ENCODE measurements at regions not wholly inside any gene's neighbourhood (a gene's known extent, or its start where the extent isn't known, plus 50 kb on each side); places are given as distances from the start of the nearest gene placed in this dataset.
"Not testable (repeated sequence)": the region's sequence is repeated elsewhere in the genome, so short reads cannot be mapped to it uniquely, and the experiment has no call there.

GRCh38 chr13:87191485-87191884 lies 479.7 kb upstream of the SLITRK5 start:
- H3K4me3 Mint-ChIP-seq, ATAC-seq, DNase-seq, H3K27me3 Mint-ChIP-seq, H3K4me1 Mint-ChIP-seq, H3K27ac Mint-ChIP-seq: not testable (repeated sequence)
- peaks cover 0 to 14% of the 10 kb centered on the region in 2 donors for H3K9me3 Mint-ChIP-seq

DNA sequence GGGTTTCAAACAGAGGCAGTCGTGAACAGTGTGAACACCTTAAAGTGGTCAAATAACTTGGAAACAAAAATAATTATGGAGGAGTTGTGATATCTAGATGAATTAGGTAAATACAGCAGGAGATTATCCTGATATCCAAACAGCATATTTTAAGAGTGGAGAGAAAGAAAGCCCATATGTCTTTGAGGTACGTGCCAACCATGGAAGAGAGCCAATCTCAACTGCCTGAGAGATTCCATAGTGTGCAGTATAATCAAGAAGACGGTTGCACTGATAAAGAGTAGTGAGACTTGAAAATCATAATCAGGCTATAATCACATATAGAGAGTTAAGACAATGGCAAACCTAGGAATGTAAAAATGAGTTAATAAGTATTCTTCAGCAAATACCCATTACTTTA lies 472.8 kb upstream of the SLITRK5 start:
- Mint-ChIP-seq H3K27ac (no peak overlapping the region), H3K4me3 (no peak overlapping the region)

DNA sequence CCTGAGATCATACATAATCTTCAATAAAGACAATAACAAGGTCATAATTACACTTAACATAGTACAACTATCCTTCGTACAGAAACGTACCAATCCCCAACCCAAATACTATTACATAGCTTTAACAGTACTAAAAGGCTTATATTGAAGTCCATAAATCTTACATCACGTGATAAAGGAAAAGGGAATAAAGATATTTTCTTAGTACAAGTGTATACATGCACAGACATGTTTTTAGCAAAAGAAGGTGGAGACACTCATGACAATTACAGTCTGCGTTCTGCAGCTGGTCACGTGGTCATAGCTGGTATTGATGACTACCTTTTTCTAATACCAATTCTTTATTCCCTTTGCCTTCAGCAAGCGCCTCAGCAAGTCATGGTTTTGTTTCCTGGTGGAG lies 464.5 kb upstream of the SLITRK5 start:
- Mint-ChIP-seq H3K9me3 (no peaks in the 10 kb centered on the region), H3K4me3 (no peak overlapping the region), H3K27ac (no peak overlapping the region), H3K27me3 (no peaks in the 10 kb centered on the region), H3K4me1 (no peaks in the 10 kb centered on the region)
- ATAC-seq (no peak), DNase-seq (no peak)

More for the DNA sequence above, 472.8 kb upstream of the SLITRK5 start:
- H3K4me1 Mint-ChIP-seq: no peaks in the 10 kb centered on the region
- H3K9me3 Mint-ChIP-seq: no peaks in the 10 kb centered on the region
- DNase-seq (no peak), ATAC-seq (no peak)
- H3K27me3 Mint-ChIP-seq: no peaks in the 10 kb centered on the region

DNA sequence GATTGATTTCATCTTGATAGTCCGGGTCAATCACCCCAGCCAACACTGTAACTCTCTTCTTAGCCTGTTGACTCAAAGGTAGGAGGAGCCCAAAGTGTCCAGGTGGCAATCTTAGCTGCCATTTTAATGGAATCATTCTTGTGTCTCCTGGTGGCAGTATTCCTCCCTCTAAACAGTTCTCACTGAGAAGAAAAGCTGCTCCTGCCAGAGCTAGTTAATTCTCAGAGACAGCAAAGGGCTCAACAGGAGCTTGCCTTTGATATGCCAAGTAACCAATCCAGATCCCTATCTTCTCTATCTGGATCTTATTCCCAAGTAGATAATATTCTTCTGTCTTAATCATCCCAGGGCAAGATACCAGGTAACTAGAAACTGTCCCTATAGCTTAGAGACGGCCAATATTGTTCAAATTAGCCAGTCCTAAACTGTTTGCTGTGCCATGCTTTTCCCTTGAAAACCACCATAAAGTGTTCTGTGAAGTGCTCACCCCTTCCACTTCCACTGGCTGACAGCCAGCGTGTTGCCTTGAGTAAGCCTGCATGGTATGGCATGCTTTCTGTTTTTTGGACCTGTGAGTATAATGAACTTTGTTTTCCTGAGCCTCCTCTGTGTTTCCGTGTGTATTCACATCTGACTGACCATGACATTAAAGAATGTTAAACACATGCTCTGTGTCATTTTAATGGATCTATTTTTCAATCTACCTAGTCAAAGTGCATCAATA lies 463.7 kb upstream of the SLITRK5 start:
- H3K27me3 Mint-ChIP-seq: no peaks in the 10 kb centered on the region
- ATAC-seq (no peak), DNase-seq (no peak)
- H3K27ac Mint-ChIP-seq: no peak overlapping the region
- H3K4me1 Mint-ChIP-seq: no peaks in the 10 kb centered on the region
- no peak overlapping the region for H3K4me3 Mint-ChIP-seq
- H3K9me3 Mint-ChIP-seq: no peaks in the 10 kb centered on the region

DNA sequence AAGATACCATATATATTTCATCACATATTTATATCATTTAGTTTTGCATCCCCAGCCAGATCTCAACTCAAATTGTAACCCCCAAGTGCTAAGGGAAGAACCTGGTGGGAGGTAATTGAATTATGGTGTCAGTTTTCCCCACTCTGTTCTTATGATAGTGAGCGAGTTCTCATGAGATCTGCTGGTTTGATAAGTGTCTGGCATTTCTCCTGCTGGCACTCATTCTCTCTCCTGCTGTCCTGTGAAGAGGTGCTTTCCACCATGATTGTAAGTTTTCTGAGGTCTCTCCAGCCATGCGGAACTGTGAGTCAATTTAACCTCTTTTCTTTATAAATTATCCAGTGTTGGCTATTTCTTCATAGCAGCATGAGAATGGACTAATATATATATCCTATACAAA lies 462.5 kb upstream of the SLITRK5 start:
- DNase-seq (no peak), ATAC-seq (no peak)
- no peak overlapping the region for H3K27ac Mint-ChIP-seq

GRCh38 chr13:87234981-87235380 lies 436.2 kb upstream of the SLITRK5 start:
- DNase-seq (no peak), ATAC-seq (no peak)
- Mint-ChIP-seq H3K4me1 (no peaks in the 10 kb centered on the region), H3K9me3 (peaks cover 9 to 15% of the 10 kb centered on the region in 2 donors), H3K27ac (no peak overlapping the region), H3K27me3 (no peaks in the 10 kb centered on the region), H3K4me3 (no peak overlapping the region)

More for the DNA sequence above, 462.5 kb upstream of the SLITRK5 start:
- Mint-ChIP-seq H3K27me3 (no peaks in the 10 kb centered on the region), H3K4me3 (no peak overlapping the region), H3K9me3 (no peaks in the 10 kb centered on the region), H3K4me1 (no peaks in the 10 kb centered on the region)

DNA sequence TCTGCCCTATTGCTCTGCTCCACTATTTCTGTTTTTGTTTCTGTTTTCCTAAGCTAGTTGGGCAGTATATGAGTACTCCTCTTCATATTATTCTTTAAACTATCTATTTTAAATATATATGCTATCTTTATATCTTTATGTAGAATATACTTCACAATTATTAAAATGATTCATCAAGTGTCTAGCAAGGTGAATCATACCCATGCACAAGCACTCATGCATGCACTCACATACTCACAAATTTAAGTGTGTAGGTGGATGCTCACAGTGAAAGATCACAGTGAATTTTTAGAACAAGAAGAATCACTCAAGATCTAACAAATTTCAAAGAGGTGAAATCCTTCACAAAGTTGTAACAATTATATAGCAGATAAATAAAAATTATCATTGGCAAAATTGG lies 435.6 kb upstream of the SLITRK5 start:
- Mint-ChIP-seq H3K4me3 (no peak overlapping the region), H3K27ac (no peak overlapping the region), H3K9me3 (peaks cover 9 to 10% of the 10 kb centered on the region in 2 donors), H3K4me1 (no peaks in the 10 kb centered on the region), H3K27me3 (no peaks in the 10 kb centered on the region)
- ATAC-seq: no peak
- DNase-seq: no peak

GRCh38 chr13:87244256-87244890 lies 426.8 kb upstream of the SLITRK5 start:
- Mint-ChIP-seq H3K27ac (no peak overlapping the region), H3K4me1 (no peaks in the 10 kb centered on the region), H3K4me3 (no peak overlapping the region), H3K27me3 (no peaks in the 10 kb centered on the region), H3K9me3 (peaks cover 0 to 7% of the 10 kb centered on the region in 2 donors)
- ATAC-seq (no peak), DNase-seq (no peak)

DNA sequence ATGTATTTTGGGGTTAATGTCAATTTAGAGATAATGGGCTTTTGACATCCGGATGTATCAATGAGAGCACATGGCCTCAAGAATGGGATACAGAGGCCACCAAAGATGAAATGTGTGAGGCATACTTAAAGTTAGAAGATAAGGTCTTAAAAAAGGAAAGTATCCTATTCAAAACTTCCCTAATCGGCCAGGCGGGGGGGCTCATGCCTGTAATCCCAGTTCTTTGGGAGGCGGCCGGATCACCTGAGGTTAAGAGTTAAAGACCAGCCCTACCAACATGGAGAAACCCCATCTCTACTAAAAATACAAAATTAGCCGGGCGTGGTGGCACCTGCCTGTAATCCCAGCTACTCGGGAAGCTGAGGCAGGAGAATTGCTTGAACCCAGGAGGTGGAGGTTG lies 421.3 kb upstream of the SLITRK5 start:
- not testable (repeated sequence) for H3K4me1 Mint-ChIP-seq, H3K9me3 Mint-ChIP-seq, H3K27me3 Mint-ChIP-seq, DNase-seq, ATAC-seq, H3K4me3 Mint-ChIP-seq, H3K27ac Mint-ChIP-seq

- DNase-seq (no peak), ATAC-seq (no peak)
- Mint-ChIP-seq H3K9me3 (peaks cover 3 to 9% of the 10 kb centered on the region in 2 donors), H3K4me1 (no peaks in the 10 kb centered on the region), H3K27ac (no peak overlapping the region), H3K27me3 (no peaks in the 10 kb centered on the region), H3K4me3 (no peak overlapping the region)
Measured at GRCh38 chr13:87255394-87255793, 415.8 kb upstream of the SLITRK5 start.

GRCh38 chr13:87259479-87260083 lies 411.6 kb upstream of the SLITRK5 start:
- no peak overlapping the region for H3K27ac Mint-ChIP-seq
- H3K4me1 Mint-ChIP-seq: no peaks in the 10 kb centered on the region
- DNase-seq (no peak), ATAC-seq (no peak)
- no peaks in the 10 kb centered on the region for H3K27me3 Mint-ChIP-seq
- peaks cover 3 to 9% of the 10 kb centered on the region in 2 donors for H3K9me3 Mint-ChIP-seq
- H3K4me3 Mint-ChIP-seq: no peak overlapping the region

GRCh38 chr13:87274209-87274819 lies 396.9 kb upstream of the SLITRK5 start:
- DNase-seq (peak; percentile 12 to 17), ATAC-seq (no peak)
- Mint-ChIP-seq H3K4me3 (no peak overlapping the region), H3K4me1 (no peaks in the 10 kb centered on the region), H3K27ac (no peak overlapping the region), H3K9me3 (no peaks in the 10 kb centered on the region), H3K27me3 (no peaks in the 10 kb centered on the region)

DNA sequence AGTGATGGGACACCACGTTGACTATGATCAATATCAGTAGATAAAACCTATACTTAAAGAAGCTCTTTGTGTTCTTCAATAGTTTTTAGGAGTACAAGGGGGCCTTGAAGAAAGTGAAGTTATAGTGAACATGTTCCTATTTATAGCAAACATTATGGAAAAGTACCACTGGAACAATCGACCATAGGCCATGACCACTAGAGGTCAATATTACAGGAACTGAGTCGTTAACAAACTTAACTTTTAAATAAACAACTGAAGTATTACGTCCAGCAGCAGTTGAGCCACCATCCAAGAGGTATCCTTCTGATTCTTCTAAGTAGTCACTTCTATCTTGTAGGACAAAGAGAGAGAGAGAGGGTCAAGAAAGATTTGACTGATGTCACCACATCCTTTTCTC lies 391.0 kb upstream of the SLITRK5 start:
- ATAC-seq (no peak), DNase-seq (no peak)
- no peak overlapping the region for H3K27ac Mint-ChIP-seq
- no peaks in the 10 kb centered on the region for H3K9me3 Mint-ChIP-seq
- H3K4me3 Mint-ChIP-seq: no peak overlapping the region
- H3K27me3 Mint-ChIP-seq: no peaks in the 10 kb centered on the region
- no peaks in the 10 kb centered on the region for H3K4me1 Mint-ChIP-seq

- H3K9me3 Mint-ChIP-seq: no peaks in the 10 kb centered on the region
- no peaks in the 10 kb centered on the region for H3K27me3 Mint-ChIP-seq
- H3K4me3 Mint-ChIP-seq: no peak overlapping the region
- DNase-seq (no peak), ATAC-seq (no peak)
- H3K4me1 Mint-ChIP-seq: no peaks in the 10 kb centered on the region
- no peak overlapping the region for H3K27ac Mint-ChIP-seq
Measured at GRCh38 chr13:87287721-87288120, 383.4 kb upstream of the SLITRK5 start.

DNA sequence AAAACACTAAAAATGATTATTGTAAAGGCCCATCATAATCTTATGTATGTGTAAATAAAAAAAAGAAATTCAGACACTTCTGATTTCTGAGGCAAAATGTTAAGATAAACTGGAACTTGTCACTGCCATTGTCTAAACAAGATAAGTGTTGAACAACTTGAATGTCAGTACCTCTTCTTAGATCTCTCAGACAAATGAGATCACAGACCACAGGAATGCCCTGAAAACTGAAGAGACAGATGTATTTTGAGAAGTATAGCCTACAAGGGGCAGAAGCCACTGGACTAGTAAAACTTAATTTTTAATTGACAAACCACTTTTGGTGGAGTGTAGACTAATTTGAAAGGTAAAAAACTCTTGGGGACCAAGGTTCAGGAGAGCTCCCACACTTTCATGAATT lies 375.5 kb upstream of the SLITRK5 start:
- DNase-seq (no peak), ATAC-seq (no peak)
- Mint-ChIP-seq H3K4me1 (no peaks in the 10 kb centered on the region), H3K27me3 (no peaks in the 10 kb centered on the region), H3K9me3 (peaks cover 14 to 18% of the 10 kb centered on the region in 2 donors), H3K27ac (no peak overlapping the region), H3K4me3 (no peak overlapping the region)

DNA sequence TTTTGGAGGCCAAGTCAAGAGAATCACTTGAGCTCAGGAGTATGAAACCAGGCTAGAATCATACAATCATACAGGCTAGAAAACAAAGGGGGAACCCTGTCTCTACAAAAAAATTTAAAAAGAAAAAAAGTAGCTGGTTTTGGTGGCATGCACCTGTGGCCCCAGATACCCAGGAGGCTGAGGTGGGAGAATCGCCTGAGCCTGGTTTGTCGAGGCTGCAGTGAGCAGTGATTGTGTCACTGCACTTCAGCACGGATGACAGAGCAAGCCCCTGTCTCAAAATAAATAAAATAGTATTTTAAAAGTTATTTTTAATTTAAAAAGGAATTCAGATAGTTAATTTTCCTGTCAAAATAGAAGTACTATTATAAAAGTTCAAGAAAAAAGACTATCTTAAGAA lies 369.1 kb upstream of the SLITRK5 start:
- ATAC-seq (no peak), DNase-seq (no peak)
- Mint-ChIP-seq H3K27ac (no peak overlapping the region), H3K9me3 (peaks cover 6 to 22% of the 10 kb centered on the region in 2 donors), H3K27me3 (no peaks in the 10 kb centered on the region), H3K4me3 (no peak overlapping the region), H3K4me1 (no peaks in the 10 kb centered on the region)

Data from stimulated activated naive CD8-positive, alpha-beta T cell treated with anti-CD3 and anti-CD28 coated beads, Interleukin-15, amount 100 ng/mL, for 72 hours (primary cell).